ENCODE measurements at regions not wholly inside any gene's neighbourhood (a gene's known extent, or its start where the extent isn't known, plus 50 kb on each side); places are given as distances from the start of the nearest gene placed in this dataset.

DNA sequence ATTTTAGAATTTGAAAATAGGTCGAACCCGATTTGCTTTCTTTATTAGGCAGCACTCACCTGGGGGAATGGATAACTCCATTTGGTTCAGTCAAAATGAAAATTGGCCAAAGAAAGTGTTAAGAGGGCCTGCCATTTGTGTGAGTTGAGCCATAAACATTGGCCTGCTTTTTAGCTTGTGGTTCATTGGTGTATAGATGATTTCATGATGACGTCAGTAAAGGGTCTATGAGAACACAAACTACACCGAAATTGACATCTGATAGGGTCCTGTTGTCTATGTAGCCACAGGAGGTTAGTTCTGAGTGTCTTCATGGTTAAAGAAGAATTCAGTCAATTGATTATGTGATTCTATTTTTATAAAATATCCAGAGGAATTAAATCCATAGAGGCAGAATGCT lies 1001.5 kb upstream of the EEF2KMT start:
- no peaks in the 10 kb centered on the region for H3K27me3 ChIP-seq (ENCODE audit: insufficient read depth, low read length)
- H3K9ac ChIP-seq (ENCODE audit: low read length) = no peak overlapping the region
- no peak for DNase-seq (ENCODE audit: low read depth, low spot score)
- H3K79me2 ChIP-seq (ENCODE audit: insufficient read depth, low read length) = no peaks in the 10 kb centered on the region
- BruUV-seq (replicated peaks) = no TSS peak
- CTCF ChIA-PET = no interaction called here
- H3K36me3 ChIP-seq (ENCODE audit: control insufficient read depth in 1 of 2, insufficient read depth in 2 of 2, low read length in 2 of 2) = no peaks in the 10 kb centered on the region
- H4K20me1 ChIP-seq (ENCODE audit: insufficient read depth) = no peaks in the 10 kb centered on the region
- H3K27ac ChIP-seq (ENCODE audit: low read depth, low read length) = no peak overlapping the region
- TF ChIP-seq ZFX (IDR thresholded peaks at IDR 0.05) (no peak), YY1 (IDR thresholded peaks at IDR 0.05; ENCODE audit: extremely low read depth, insufficient replicate concordance, low read depth, low read length) (no peak), TCF7L2 (IDR thresholded peaks at IDR 0.05; ENCODE audit: borderline replicate concordance, extremely low read depth, insufficient read depth, insufficient read length) (no peak), JUND (IDR thresholded peaks at IDR 0.05) (no peak), CBX3 (IDR thresholded peaks at IDR 0.05; ENCODE audit: low read depth) (no peak), EZH2phosphoT487 (IDR thresholded peaks at IDR 0.05; ENCODE audit: borderline replicate concordance) (no peak), SIN3A (IDR thresholded peaks at IDR 0.05; ENCODE audit: low read depth) (no peak), SRF (IDR thresholded peaks at IDR 0.05; ENCODE audit: low read depth) (no peak), SP1 (IDR thresholded peaks at IDR 0.05; ENCODE audit: low read depth) (no peak), CEBPB (IDR thresholded peaks at IDR 0.05; ENCODE audit: low read depth) (no peak), REST (IDR thresholded peaks at IDR 0.05; ENCODE audit: low read depth) (no peak), FOSL1 (IDR thresholded peaks at IDR 0.05; ENCODE audit: low read depth) (no peak), MAX (IDR thresholded peaks at IDR 0.05) (no peak)
- TF ChIP-seq, protein P1, sequence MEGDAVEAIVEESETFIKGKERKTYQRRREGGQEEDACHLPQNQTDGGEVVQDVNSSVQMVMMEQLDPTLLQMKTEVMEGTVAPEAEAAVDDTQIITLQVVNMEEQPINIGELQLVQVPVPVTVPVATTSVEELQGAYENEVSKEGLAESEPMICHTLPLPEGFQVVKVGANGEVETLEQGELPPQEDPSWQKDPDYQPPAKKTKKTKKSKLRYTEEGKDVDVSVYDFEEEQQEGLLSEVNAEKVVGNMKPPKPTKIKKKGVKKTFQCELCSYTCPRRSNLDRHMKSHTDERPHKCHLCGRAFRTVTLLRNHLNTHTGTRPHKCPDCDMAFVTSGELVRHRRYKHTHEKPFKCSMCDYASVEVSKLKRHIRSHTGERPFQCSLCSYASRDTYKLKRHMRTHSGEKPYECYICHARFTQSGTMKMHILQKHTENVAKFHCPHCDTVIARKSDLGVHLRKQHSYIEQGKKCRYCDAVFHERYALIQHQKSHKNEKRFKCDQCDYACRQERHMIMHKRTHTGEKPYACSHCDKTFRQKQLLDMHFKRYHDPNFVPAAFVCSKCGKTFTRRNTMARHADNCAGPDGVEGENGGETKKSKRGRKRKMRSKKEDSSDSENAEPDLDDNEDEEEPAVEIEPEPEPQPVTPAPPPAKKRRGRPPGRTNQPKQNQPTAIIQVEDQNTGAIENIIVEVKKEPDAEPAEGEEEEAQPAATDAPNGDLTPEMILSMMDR (IDR thresholded peaks at IDR 0.05 in 2 of 3, conservative IDR thresholded peaks at IDR 0.05 in 1 of 3; ENCODE audit: borderline replicate concordance in 1 of 3, insufficient read depth in 1 of 3, low read depth in 2 of 3, low read length in 2 of 3) = no peak
- TF ChIP-seq, protein P2, sequence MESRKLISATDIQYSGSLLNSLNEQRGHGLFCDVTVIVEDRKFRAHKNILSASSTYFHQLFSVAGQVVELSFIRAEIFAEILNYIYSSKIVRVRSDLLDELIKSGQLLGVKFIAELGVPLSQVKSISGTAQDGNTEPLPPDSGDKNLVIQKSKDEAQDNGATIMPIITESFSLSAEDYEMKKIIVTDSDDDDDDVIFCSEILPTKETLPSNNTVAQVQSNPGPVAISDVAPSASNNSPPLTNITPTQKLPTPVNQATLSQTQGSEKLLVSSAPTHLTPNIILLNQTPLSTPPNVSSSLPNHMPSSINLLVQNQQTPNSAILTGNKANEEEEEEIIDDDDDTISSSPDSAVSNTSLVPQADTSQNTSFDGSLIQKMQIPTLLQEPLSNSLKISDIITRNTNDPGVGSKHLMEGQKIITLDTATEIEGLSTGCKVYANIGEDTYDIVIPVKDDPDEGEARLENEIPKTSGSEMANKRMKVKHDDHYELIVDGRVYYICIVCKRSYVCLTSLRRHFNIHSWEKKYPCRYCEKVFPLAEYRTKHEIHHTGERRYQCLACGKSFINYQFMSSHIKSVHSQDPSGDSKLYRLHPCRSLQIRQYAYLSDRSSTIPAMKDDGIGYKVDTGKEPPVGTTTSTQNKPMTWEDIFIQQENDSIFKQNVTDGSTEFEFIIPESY (IDR thresholded peaks at IDR 0.05; ENCODE audit: extremely low read depth, insufficient replicate concordance, low read length) = no peak
- POLR2A ChIA-PET = no interaction called here
- H3K4me3 ChIP-seq (replicated peaks in 1 of 2; ENCODE audit: low read depth in 1 of 2, low read length in 2 of 2) = no peak overlapping the region
- H3K9me3 ChIP-seq (ENCODE audit: control insufficient read depth in 1 of 2, insufficient read depth in 1 of 2, low read depth in 1 of 2, low read length in 2 of 2) = peaks cover 3 to 9% of the 10 kb centered on the region in 2 experiments; a peak in 2 of 4 replicates
- no peak for ATAC-seq
- no peak overlapping the region for H3K4me2 ChIP-seq (ENCODE audit: low read length)
- no peak overlapping the region for H2AFZ ChIP-seq (ENCODE audit: low read depth, low read length, poor library complexity, severe bottlenecking)
- RAD21 ChIA-PET (ENCODE audit: low non-redundant PET in 1 of 2, low total read pairs in 2 of 2, uncharacterized antibody in 2 of 2, unreplicated experiment in 2 of 2) = no interaction called here
- H3K9me2 ChIP-seq (ENCODE audit: insufficient read depth) = no peaks in the 10 kb centered on the region
- intact Hi-C loops (cut with micrococcal nuclease) = no loop called here
- no peaks in the 10 kb centered on the region for H3K4me1 ChIP-seq (ENCODE audit: control insufficient read depth in 1 of 2, insufficient read depth in 2 of 2, low read length in 2 of 2)
